ENCODE measurements at regions not wholly inside any gene's neighbourhood (a gene's known extent, or its start where the extent isn't known, plus 50 kb on each side); places are given as distances from the start of the nearest gene placed in this dataset.

- Mint-ChIP-seq H3K9me3 (peaks cover 7% of the 10 kb centered on the region; the same call in 1 of the 3 replicates), H3K27me3 (ENCODE audit: insufficient read depth, low read depth, poor library complexity) (no peaks in the 10 kb centered on the region), H3K27ac (no peak overlapping the region), H3K4me3 (no peak overlapping the region), H3K36me3 (ENCODE audit: low read depth) (peaks cover 5% of the 10 kb centered on the region; the same call in 1 of the 3 replicates), H3K4me1 (no peaks in the 10 kb centered on the region)
- Histone ChIP-seq H3K4me1 (ENCODE audit: insufficient read depth) (no peaks in the 10 kb centered on the region), H3K27ac (ENCODE audit: low read depth) (no peak overlapping the region), H3K27me3 (ENCODE audit: insufficient read depth) (no peaks in the 10 kb centered on the region), H3K79me2 (replicated peaks; ENCODE audit: insufficient read depth) (no peaks in the 10 kb centered on the region), H3F3A (replicated peaks; ENCODE audit: low read depth) (no peaks in the 10 kb centered on the region), H2AFZ (no peak overlapping the region), H3K9me2 (ENCODE audit: insufficient read depth) (no peaks in the 10 kb centered on the region; the same call in 1 of the 2 replicates), H3K36me3 (ENCODE audit: insufficient read depth) (no peaks in the 10 kb centered on the region; the same call in 1 of the 2 replicates), H3K4me3 (no peak overlapping the region), H4K20me1 (replicated peaks; ENCODE audit: insufficient read depth) (no peaks in the 10 kb centered on the region), H3K4me2 (no peak overlapping the region)
- ATAC-seq (no peak), DNase-seq (ENCODE audit: low spot score) (no peak)
- TF ChIP-seq EZH2phosphoT487 (IDR thresholded peaks at IDR 0.05; ENCODE audit: unreplicated experiment) (no peak), CTCF (conservative IDR thresholded peaks at IDR 0.05; ENCODE audit: low read depth in 2 of 2) (no peak), ZNF114 (CRISPR knock-in tag; IDR thresholded peaks at IDR 0.05) (no peak), NANOG (IDR thresholded peaks at IDR 0.05; ENCODE audit: borderline replicate concordance) (no peak), JUNB (IDR thresholded peaks at IDR 0.05; ENCODE audit: unreplicated experiment) (no peak), ZNF331 (CRISPR knock-in tag; IDR thresholded peaks at IDR 0.05; ENCODE audit: low read depth) (no peak), STAT1 (IDR thresholded peaks at IDR 0.05; ENCODE audit: unreplicated experiment) (no peak), CREB1 (CRISPR knock-in tag; IDR thresholded peaks at IDR 0.05; ENCODE audit: low read depth) (no peak)
Observed at GRCh38 chr2:146762786-146763185, 1082.0 kb upstream of the ACVR2A start.

GRCh38 chr2:146754606-146755005, 1090.2 kb upstream of the ACVR2A start:
- Mint-ChIP-seq H3K36me3 (ENCODE audit: low read depth) (no peaks in the 10 kb centered on the region), H3K27me3 (ENCODE audit: insufficient read depth, low read depth, poor library complexity) (no peaks in the 10 kb centered on the region), H3K4me1 (no peaks in the 10 kb centered on the region), H3K9me3 (no peaks in the 10 kb centered on the region), H3K4me3 (no peak overlapping the region), H3K27ac (no peak overlapping the region)
- no peaks in the 10 kb centered on the region for H3K36me3 ChIP-seq (ENCODE audit: insufficient read depth)
- no peak overlapping the region for H3K27ac ChIP-seq (ENCODE audit: low read depth)
- H3F3A ChIP-seq (replicated peaks; ENCODE audit: low read depth): no peaks in the 10 kb centered on the region
- H3K9me2 ChIP-seq (ENCODE audit: insufficient read depth): no peaks in the 10 kb centered on the region
- no peaks in the 10 kb centered on the region for H4K20me1 ChIP-seq (replicated peaks; ENCODE audit: insufficient read depth)
- ATAC-seq (no peak), DNase-seq (ENCODE audit: low spot score) (no peak)
- H3K79me2 ChIP-seq (replicated peaks; ENCODE audit: insufficient read depth): no peaks in the 10 kb centered on the region
- no peak overlapping the region for H2AFZ ChIP-seq
- TF ChIP-seq ZNF114 (CRISPR knock-in tag; IDR thresholded peaks at IDR 0.05): no peak
- TF ChIP-seq POLR2AphosphoS5 (IDR thresholded peaks at IDR 0.05; ENCODE audit: low read depth): no peak
- TF ChIP-seq ZNF462 (CRISPR knock-in tag; IDR thresholded peaks at IDR 0.05): no peak
- no peak for TF ChIP-seq STAT1 (IDR thresholded peaks at IDR 0.05; ENCODE audit: unreplicated experiment)
- no peak for TF ChIP-seq JUNB (IDR thresholded peaks at IDR 0.05; ENCODE audit: unreplicated experiment)
- TF ChIP-seq CREB1 (CRISPR knock-in tag; IDR thresholded peaks at IDR 0.05; ENCODE audit: low read depth): no peak
- H3K4me1 ChIP-seq (ENCODE audit: insufficient read depth): no peaks in the 10 kb centered on the region
- no peak overlapping the region for H3K4me3 ChIP-seq
- no peaks in the 10 kb centered on the region for H3K27me3 ChIP-seq (ENCODE audit: insufficient read depth)
- no peak overlapping the region for H3K4me2 ChIP-seq

Measured in GM23338 (cell line).